ENCODE measurements at regions not wholly inside any gene's neighbourhood (a gene's known extent, or its start where the extent isn't known, plus 50 kb on each side); places are given as distances from the start of the nearest gene placed in this dataset.
"Not testable (repeated sequence)": the region's sequence is repeated elsewhere in the genome, so short reads cannot be mapped to it uniquely, and the experiment has no call there.

DNA sequence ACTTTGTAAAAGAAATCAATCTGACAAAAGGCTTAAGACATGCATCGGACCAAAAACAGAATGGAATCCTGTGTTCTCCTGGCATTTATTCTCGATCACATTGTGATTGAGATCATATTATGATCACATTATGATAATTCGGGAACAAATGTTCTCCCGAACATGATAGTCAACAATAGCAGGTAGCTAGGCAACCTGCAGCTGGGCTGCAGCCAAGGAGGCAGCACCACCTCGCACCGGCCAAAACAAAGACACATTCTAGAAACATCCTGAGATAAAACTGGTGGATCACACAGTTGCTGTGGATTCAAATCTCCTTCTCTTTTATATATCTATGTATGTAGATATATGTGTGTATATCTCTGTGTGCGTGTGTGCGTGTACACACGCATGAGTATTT is 480.6 kb upstream of the CYLC2 start:
- WGBS, result 94% methylated on average over 9 of the region's 9 CpGs
- no peaks in the 10 kb centered on the region for H3K36me3 ChIP-seq (ENCODE audit: insufficient read depth, low read length)
- H3K27me3 ChIP-seq (ENCODE audit: insufficient read depth, low read length), result no peaks in the 10 kb centered on the region
- no peak overlapping the region for H3K9ac ChIP-seq (ENCODE audit: low read depth, low read length)
- peaks cover 50% of the 10 kb centered on the region for H3K9me3 ChIP-seq (ENCODE audit: insufficient read depth, low read depth, low read length)
- H3K4me1 ChIP-seq (ENCODE audit: insufficient read depth, low read length), result no peaks in the 10 kb centered on the region
- H3K27ac ChIP-seq (ENCODE audit: low read depth, low read length), result no peak overlapping the region
- no peak overlapping the region for H3K4me3 ChIP-seq (ENCODE audit: low read length)

DNA sequence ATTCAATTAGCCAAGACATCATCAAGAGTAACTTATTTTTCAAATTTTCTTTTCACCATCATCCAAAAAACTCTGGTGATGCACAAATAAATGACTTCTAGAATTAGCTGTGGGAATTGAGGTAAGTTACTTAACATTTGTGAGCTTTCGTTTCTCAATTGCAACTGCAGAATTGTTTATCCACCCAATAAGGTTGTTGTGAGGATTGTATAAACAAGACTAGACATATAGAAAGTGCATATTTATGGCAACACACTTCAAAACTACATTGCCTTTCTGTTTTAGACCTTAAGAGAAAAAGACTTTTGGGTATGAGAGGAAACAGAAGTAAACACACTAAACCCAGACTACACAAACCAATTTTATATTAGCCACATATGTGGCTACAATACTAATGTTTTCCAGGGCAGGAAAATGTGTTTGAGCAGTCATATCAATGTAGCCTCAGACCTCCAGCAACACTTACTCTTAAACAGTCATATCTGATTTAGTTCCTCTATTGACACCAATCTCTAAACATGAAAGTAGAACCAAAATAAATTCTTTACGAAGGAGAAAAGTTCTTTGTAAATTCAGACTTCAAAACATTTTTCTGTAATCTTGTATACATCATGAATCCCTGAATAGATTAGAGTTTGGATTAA is 488.0 kb upstream of the CYLC2 start:
- WGBS, result 86% methylated on average over 1 of the region's 2 CpGs
- H3K9me3 ChIP-seq (ENCODE audit: insufficient read depth, low read depth, low read length), result peaks cover 50% of the 10 kb centered on the region
- no peak overlapping the region for H3K9ac ChIP-seq (ENCODE audit: low read depth, low read length)
- H3K27me3 ChIP-seq (ENCODE audit: insufficient read depth, low read length), result no peaks in the 10 kb centered on the region
- H3K4me1 ChIP-seq (ENCODE audit: insufficient read depth, low read length), result no peaks in the 10 kb centered on the region
- no peak overlapping the region for H3K4me3 ChIP-seq (ENCODE audit: low read length)
- no peak overlapping the region for H3K27ac ChIP-seq (ENCODE audit: low read depth, low read length)
- H3K36me3 ChIP-seq (ENCODE audit: insufficient read depth, low read length), result no peaks in the 10 kb centered on the region

DNA sequence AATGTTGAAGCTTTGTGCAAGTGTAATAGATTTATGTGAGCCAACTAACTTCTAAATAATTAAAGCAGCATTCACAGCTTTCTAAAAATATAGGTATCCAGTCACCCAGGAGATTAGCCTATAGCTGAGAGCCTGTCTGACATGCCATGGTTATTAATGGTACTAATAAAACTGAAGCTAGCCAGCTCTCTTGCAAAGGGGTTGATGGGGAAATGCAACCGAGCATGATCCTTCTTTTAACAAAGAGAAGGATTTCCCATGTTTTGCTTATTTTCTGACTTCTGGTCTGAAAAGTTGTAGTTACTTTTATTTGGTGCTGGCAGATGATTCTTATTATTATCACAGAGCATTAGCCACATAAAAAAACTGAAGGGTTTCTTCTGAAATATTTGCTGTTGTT is 488.7 kb upstream of the CYLC2 start:
- 75% methylated on average over 1 of the region's 1 CpG for WGBS
- no peak overlapping the region for H3K4me3 ChIP-seq (ENCODE audit: low read length)
- no peaks in the 10 kb centered on the region for H3K4me1 ChIP-seq (ENCODE audit: insufficient read depth, low read length)

DNA sequence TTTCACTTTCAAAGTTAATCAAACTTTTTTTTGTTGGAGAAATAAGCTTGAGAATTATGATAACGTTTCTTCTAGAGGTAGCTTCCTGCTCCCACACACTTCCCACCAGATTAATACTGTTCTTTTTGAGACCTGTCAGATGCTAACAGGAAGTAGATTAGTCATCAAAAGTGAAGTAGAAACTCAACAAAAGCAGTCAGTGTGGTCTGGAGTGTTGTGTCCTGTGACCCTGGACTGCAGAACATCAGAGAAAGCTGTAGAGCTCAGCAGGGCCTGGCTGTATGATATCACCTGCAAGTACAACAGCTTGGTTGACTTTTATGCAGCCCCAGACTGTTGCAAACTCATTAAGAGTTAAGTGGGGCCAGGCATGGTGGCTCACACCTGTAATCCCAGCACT is 495.7 kb upstream of the CYLC2 start:
- Histone ChIP-seq H3K36me3 (ENCODE audit: insufficient read depth, low read length) (no peaks in the 10 kb centered on the region), H3K9me3 (ENCODE audit: insufficient read depth, low read depth, low read length) (peaks cover 68% of the 10 kb centered on the region), H3K27ac (ENCODE audit: low read depth, low read length) (no peak overlapping the region), H3K4me3 (ENCODE audit: low read length) (no peak overlapping the region), H3K9ac (ENCODE audit: low read depth, low read length) (no peak overlapping the region), H3K4me1 (ENCODE audit: insufficient read depth, low read length) (no peaks in the 10 kb centered on the region), H3K27me3 (ENCODE audit: insufficient read depth, low read length) (no peaks in the 10 kb centered on the region)
- WGBS, result no CpG with 5 or more reads among the region's 1 CpG

More for the DNA sequence above, 488.7 kb upstream of the CYLC2 start:
- Histone ChIP-seq H3K9me3 (ENCODE audit: insufficient read depth, low read depth, low read length) (peaks cover 49% of the 10 kb centered on the region), H3K27ac (ENCODE audit: low read depth, low read length) (no peak overlapping the region), H3K27me3 (ENCODE audit: insufficient read depth, low read length) (no peaks in the 10 kb centered on the region), H3K9ac (ENCODE audit: low read depth, low read length) (no peak overlapping the region), H3K36me3 (ENCODE audit: insufficient read depth, low read length) (no peaks in the 10 kb centered on the region)

DNA sequence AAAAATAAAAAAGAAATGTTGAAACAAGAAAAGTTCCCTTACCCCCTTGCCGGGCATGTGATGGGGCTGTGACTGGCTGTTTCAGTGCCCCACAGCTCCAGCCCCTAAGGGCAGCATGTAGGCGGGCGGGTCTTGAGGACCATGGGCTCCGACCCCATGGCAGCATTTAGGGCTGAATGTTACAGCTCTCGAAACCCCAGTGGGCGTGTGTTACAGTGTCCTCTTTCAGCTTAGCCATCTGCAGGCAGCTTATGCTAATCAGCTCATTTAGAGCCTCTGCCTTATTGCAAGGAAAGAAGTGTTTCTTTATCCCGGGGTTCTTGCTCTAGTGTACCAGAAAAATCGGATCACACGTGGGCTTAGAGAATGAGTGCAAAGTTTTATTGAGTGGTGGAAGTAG is 497.4 kb upstream of the CYLC2 start:
- Histone ChIP-seq H3K9ac (ENCODE audit: low read depth, low read length) (no peak overlapping the region), H3K27me3 (ENCODE audit: insufficient read depth, low read length) (no peaks in the 10 kb centered on the region), H3K9me3 (ENCODE audit: insufficient read depth, low read depth, low read length) (peaks cover 52% of the 10 kb centered on the region), H3K36me3 (ENCODE audit: insufficient read depth, low read length) (no peaks in the 10 kb centered on the region), H3K4me3 (ENCODE audit: low read length) (no peak overlapping the region), H3K4me1 (ENCODE audit: insufficient read depth, low read length) (no peaks in the 10 kb centered on the region), H3K27ac (ENCODE audit: low read depth, low read length) (no peak overlapping the region)
- WGBS, result 87% methylated on average over 9 of the region's 9 CpGs

DNA sequence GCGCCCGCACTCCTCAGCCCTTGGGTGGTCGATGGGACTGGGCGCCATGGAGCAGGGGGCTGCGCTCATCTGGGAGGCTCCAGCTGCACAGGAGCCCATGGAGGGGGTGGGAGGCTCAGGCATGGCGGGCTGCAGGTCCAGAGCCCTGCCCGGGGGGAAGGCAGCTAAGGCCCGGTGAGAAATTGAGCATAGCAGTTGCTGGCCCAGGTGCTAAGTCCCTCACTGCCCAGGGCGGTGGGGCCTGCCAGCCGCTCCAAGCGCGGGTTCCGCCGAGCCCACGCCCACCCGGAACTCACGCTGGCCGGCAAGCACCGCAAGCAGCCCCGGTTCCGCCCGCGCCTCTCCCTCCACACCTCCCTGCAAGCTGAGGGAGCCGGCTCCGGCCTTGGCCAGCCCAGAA is 508.2 kb upstream of the CYLC2 start:
- not testable (repeated sequence) for H3K4me1 ChIP-seq (ENCODE audit: insufficient read depth, low read length); H3K27ac ChIP-seq (ENCODE audit: low read depth, low read length); H3K9ac ChIP-seq (ENCODE audit: low read depth, low read length); H3K4me3 ChIP-seq (ENCODE audit: low read length); H3K27me3 ChIP-seq (ENCODE audit: insufficient read depth, low read length); H3K36me3 ChIP-seq (ENCODE audit: insufficient read depth, low read length)
- WGBS, result 94% methylated on average over 25 of the region's 25 CpGs
- peaks cover 48% of the 10 kb centered on the region for H3K9me3 ChIP-seq (ENCODE audit: insufficient read depth, low read depth, low read length)

DNA sequence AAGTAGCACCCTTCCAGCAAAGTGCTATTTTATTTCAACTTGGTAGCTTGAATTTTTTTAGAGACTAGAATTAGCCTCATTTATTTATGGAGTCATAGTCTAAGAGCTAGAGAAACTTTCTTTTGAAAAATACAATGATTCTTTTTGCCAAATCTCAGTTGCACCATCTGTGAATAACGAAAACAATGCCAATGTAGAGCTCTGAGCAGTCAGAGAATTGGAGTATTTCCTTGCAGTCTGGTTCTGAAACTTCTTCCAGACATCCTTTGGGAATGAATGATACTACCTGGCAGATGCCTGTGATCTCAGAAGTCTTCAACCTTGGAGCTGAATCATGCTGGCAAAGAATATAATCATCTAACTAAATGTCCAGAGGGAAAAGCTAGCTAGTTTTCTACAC is 511.5 kb upstream of the CYLC2 start:
- Histone ChIP-seq H3K9me3 (ENCODE audit: insufficient read depth, low read depth, low read length) (peaks cover 40% of the 10 kb centered on the region), H3K9ac (ENCODE audit: low read depth, low read length) (no peak overlapping the region), H3K27ac (ENCODE audit: low read depth, low read length) (no peak overlapping the region), H3K4me1 (ENCODE audit: insufficient read depth, low read length) (no peaks in the 10 kb centered on the region), H3K4me3 (ENCODE audit: low read length) (no peak overlapping the region), H3K36me3 (ENCODE audit: insufficient read depth, low read length) (no peaks in the 10 kb centered on the region), H3K27me3 (ENCODE audit: insufficient read depth, low read length) (no peaks in the 10 kb centered on the region)
- WGBS, result 52% methylated on average over 1 of the region's 1 CpG

DNA sequence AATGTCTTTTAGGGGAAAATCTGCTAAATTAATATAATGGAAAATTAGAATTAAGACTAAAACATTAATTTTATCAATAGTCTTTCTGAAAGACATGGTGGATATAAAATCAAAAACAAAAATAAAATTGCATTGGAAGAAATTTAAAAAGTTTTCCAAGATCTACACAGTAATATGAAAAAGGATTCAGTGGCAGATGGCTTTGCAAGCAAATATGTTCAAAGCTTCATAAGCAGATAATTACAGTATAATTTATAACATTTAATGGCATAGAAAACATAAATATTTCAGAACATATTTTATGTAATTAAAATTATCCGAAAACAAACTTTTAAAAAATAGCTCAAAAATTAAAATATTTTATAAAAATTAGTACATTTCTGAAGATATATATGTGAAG is 512.4 kb upstream of the CYLC2 start:
- Histone ChIP-seq H3K9ac (ENCODE audit: low read depth, low read length) (no peak overlapping the region), H3K9me3 (ENCODE audit: insufficient read depth, low read depth, low read length) (peaks cover 41% of the 10 kb centered on the region), H3K27me3 (ENCODE audit: insufficient read depth, low read length) (no peaks in the 10 kb centered on the region), H3K36me3 (ENCODE audit: insufficient read depth, low read length) (no peaks in the 10 kb centered on the region), H3K4me3 (ENCODE audit: low read length) (no peak overlapping the region), H3K27ac (ENCODE audit: low read depth, low read length) (no peak overlapping the region), H3K4me1 (ENCODE audit: insufficient read depth, low read length) (no peaks in the 10 kb centered on the region)
- WGBS, result no CpG with 5 or more reads among the region's 1 CpG

DNA sequence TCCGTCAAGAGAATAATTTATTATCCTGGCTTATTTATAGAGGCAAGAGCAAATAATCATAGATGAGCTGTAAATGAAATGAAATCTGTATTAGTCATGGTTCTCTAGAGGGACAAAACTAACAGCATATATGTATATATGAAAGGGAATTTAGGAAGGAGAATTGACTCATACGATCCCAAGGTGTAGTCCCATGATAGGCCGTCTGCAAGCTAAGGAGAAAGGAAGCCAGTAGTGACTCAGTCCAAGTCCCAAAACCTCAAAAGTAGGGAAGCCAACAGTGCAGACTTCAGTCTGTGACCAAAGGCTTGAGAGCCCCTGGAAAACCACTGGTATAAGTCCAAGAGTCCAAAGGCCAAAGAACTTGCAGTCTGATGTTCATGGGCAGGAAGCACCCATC is 515.9 kb upstream of the CYLC2 start:
- Histone ChIP-seq H3K4me3 (ENCODE audit: low read length) (no peak overlapping the region), H3K9ac (ENCODE audit: low read depth, low read length) (no peak overlapping the region), H3K4me1 (ENCODE audit: insufficient read depth, low read length) (no peaks in the 10 kb centered on the region), H3K27me3 (ENCODE audit: insufficient read depth, low read length) (no peaks in the 10 kb centered on the region), H3K9me3 (ENCODE audit: insufficient read depth, low read depth, low read length) (peaks cover 51% of the 10 kb centered on the region), H3K36me3 (ENCODE audit: insufficient read depth, low read length) (no peaks in the 10 kb centered on the region), H3K27ac (ENCODE audit: low read depth, low read length) (no peak overlapping the region)
- WGBS, result 93% methylated on average over 2 of the region's 3 CpGs

DNA sequence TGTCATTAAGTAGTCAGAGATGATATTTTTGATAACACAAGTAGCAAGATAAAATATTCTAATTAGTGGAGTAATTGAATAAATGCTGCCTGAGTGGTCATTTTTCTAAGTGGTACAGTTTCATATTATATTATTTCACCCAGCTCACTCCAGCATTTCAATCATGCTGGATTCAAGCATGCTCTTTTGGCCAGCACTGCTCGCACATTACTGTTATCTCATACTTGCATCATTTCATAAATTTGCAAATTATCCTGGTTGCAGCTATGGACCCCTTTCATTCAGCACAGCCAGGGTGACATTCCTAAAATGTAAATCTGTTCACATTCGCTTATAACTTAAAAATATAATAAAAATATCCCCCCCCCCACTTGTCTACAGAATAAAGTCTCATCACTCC is 520.8 kb upstream of the CYLC2 start:
- WGBS, result 89% methylated on average over 2 of the region's 2 CpGs
- H3K4me1 ChIP-seq (ENCODE audit: insufficient read depth, low read length), result no peaks in the 10 kb centered on the region
- H3K36me3 ChIP-seq (ENCODE audit: insufficient read depth, low read length), result no peaks in the 10 kb centered on the region
- H3K9me3 ChIP-seq (ENCODE audit: insufficient read depth, low read depth, low read length), result peaks cover 67% of the 10 kb centered on the region
- no peaks in the 10 kb centered on the region for H3K27me3 ChIP-seq (ENCODE audit: insufficient read depth, low read length)
- no peak overlapping the region for H3K4me3 ChIP-seq (ENCODE audit: low read length)
- H3K9ac ChIP-seq (ENCODE audit: low read depth, low read length), result no peak overlapping the region
- H3K27ac ChIP-seq (ENCODE audit: low read depth, low read length), result no peak overlapping the region

DNA sequence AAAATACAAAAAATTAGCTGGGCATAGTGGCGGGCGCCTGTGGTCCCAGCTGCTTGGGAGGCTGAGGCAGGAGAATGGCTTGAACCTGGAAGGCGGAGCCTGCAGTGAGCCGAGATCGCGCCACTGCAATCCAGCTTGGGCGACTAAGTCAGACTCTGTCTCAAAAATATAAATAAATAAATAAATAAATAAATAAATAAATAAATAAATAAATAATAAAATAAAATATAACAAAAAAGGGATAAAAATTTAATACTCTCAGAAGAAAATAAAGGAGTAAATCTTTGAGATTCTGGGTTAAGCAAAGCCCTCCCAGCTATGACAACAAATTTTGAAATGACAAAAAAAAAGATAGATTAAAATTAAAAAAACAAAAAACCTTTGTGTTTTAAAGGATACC is 525.7 kb upstream of the CYLC2 start:
- 100% methylated on average over 4 of the region's 7 CpGs for WGBS

DNA sequence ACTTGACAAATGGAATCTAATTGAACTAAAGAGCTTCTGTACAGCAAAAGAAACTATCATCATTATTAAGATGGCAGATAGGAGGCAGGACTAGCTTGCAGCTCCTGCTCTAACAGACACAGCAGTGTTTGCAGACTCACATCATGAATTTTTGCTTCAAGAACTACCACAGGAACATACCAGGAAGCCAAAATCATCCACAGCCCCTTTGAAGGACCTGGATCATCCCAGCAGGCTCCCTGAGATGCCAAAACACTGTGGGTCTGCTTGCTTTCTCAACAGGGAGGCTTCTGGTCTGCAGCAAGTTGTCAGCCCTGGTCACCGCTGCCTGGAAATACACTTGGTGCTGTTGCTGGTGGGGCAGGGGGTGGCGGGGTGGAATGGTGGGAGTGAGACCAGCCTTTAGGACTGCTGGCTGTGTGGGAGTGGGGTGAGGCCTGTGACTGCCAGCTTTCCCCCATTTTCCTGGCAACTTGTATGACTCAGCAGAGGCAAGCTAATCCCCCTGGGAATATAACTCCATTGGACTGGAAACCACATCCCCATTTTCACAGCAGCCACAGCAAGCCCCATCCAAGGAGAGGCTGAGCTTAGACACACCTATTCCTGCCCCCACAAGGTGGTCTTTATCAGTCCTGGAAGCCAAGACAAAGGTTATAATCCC is 533.8 kb upstream of the CYLC2 start:
- H3K9me3 ChIP-seq (ENCODE audit: insufficient read depth, low read depth, low read length), result peaks cover 54% of the 10 kb centered on the region
- no peaks in the 10 kb centered on the region for H3K36me3 ChIP-seq (ENCODE audit: insufficient read depth, low read length)
- H3K27ac ChIP-seq (ENCODE audit: low read depth, low read length), result no peak overlapping the region
- no peaks in the 10 kb centered on the region for H3K4me1 ChIP-seq (ENCODE audit: insufficient read depth, low read length)
- H3K9ac ChIP-seq (ENCODE audit: low read depth, low read length), result no peak overlapping the region
- H3K27me3 ChIP-seq (ENCODE audit: insufficient read depth, low read length), result no peaks in the 10 kb centered on the region
- no peak overlapping the region for H3K4me3 ChIP-seq (ENCODE audit: low read length)
- WGBS, result 79% methylated on average over 2 of the region's 2 CpGs

More for the DNA sequence above, 525.7 kb upstream of the CYLC2 start:
- H3K4me1 ChIP-seq (ENCODE audit: insufficient read depth, low read length); H3K4me3 ChIP-seq (ENCODE audit: low read length); H3K27ac ChIP-seq (ENCODE audit: low read depth, low read length); H3K9ac ChIP-seq (ENCODE audit: low read depth, low read length); H3K36me3 ChIP-seq (ENCODE audit: insufficient read depth, low read length); H3K27me3 ChIP-seq (ENCODE audit: insufficient read depth, low read length): not testable (repeated sequence)
- H3K9me3 ChIP-seq (ENCODE audit: insufficient read depth, low read depth, low read length), result peaks cover 63% of the 10 kb centered on the region

Measured in HUES64 (cell line).